ENCODE measurements at regions not wholly inside any gene's neighbourhood (a gene's known extent, or its start where the extent isn't known, plus 50 kb on each side); places are given as distances from the start of the nearest gene placed in this dataset.

GRCh38 chr6:81865712-81866111, 113.2 kb upstream of the TENT5A start:
- TF ChIP-seq REST (IDR thresholded peaks at IDR 0.05; ENCODE audit: low read depth) (no peak), RAD21 (IDR thresholded peaks at IDR 0.05; ENCODE audit: low read depth) (no peak), EP300 (IDR thresholded peaks at IDR 0.05; ENCODE audit: borderline replicate concordance) (no peak), TAF1 (IDR thresholded peaks at IDR 0.05; ENCODE audit: low read depth) (no peak), CEBPB (IDR thresholded peaks at IDR 0.05) (no peak), TEAD4 (IDR thresholded peaks at IDR 0.05) (no peak)
